Parathyroid adenoma (tissue), 2 donors: ENCODE measurements at regions not wholly inside any gene's neighbourhood (a gene's known extent, or its start where the extent isn't known, plus 50 kb on each side); places are given as distances from the start of the nearest gene placed in this dataset.

Experiments used
- H2AFZ ChIP-seq: fragments of 300-600 bp; sonication (generic); one replicate; pipeline ENCODE4 v1.7.0; 2017; ENCODE audit warnings: antibody characterized with exemption, mild to moderate bottlenecking
- H3K27ac ChIP-seq: fragments of 300-600 bp; sonication (generic); one replicate; pipeline ENCODE4 v1.7.0; 2017
- H3K27me3 ChIP-seq: fragments of 300-600 bp; sonication (generic); one replicate; pipeline ENCODE4 v1.7.0; 2017; ENCODE audit warnings: low read length; ENCODE audit not compliant: control insufficient read depth, insufficient read depth
- H3K36me3 ChIP-seq: fragments of 300-600 bp; sonication (generic); one replicate; pipeline ENCODE4 v1.7.0; 2017; ENCODE audit warnings: low read length; ENCODE audit not compliant: control insufficient read depth, insufficient read depth
- H3K4me1 ChIP-seq: fragments of 300-600 bp; sonication (generic); one replicate; pipeline ENCODE4 v1.7.0; 2017; ENCODE audit warnings: control low read depth
- H3K4me2 ChIP-seq: fragments of 300-600 bp; sonication (generic); one replicate; pipeline ENCODE4 v1.7.0; 2017; ENCODE audit warnings: low read length
- H3K4me3 ChIP-seq: fragments of 300-600 bp; sonication (generic); one replicate; pipeline ENCODE4 v1.7.0; 2017; ENCODE audit warnings: low read depth, low read length
- H3K79me2 ChIP-seq: fragments of 300-600 bp; sonication (generic); one replicate; pipeline ENCODE4 v1.7.0; 2017; ENCODE audit warnings: control low read depth
- H3K9ac ChIP-seq: fragments of 300-600 bp; sonication (generic); one replicate; pipeline ENCODE4 v1.7.0; 2017; ENCODE audit warnings: mild to moderate bottlenecking
- H3K9me3 ChIP-seq: fragments of 300-600 bp; sonication (generic); one replicate; pipeline ENCODE4 v1.7.0; 2017; ENCODE audit warnings: low read length; ENCODE audit not compliant: control insufficient read depth
- CTCF ChIP-seq: fragments of 300-600 bp; sonication (generic); IDR thresholded peaks from one replicate; pipeline ENCODE4 v1.7.0; 2017; ENCODE audit warnings: antibody characterized with exemption, mild to moderate bottlenecking
- donor health status: primary hyperparathyroidism.

GRCh38 chr6:81241126-81242041 lies 511.1 kb downstream of the TENT5A start:
- no peaks in the 10 kb centered on the region for H3K27me3 ChIP-seq
- H3K79me2 ChIP-seq: no peaks in the 10 kb centered on the region
- no peaks in the 10 kb centered on the region for H3K9me3 ChIP-seq
- H3K4me2 ChIP-seq: no peak overlapping the region
- H3K27ac ChIP-seq: no peak overlapping the region
- H2AFZ ChIP-seq: no peak overlapping the region
- no peaks in the 10 kb centered on the region for H3K36me3 ChIP-seq
- H3K9ac ChIP-seq: no peak overlapping the region
- no peaks in the 10 kb centered on the region for H3K4me1 ChIP-seq
- TF ChIP-seq CTCF: no peak
- no peak overlapping the region for H3K4me3 ChIP-seq

GRCh38 chr6:81238390-81238789 lies 514.1 kb downstream of the TENT5A start:
- no peaks in the 10 kb centered on the region for H3K27me3 ChIP-seq
- H3K27ac ChIP-seq: no peak overlapping the region
- no peak overlapping the region for H3K4me3 ChIP-seq
- TF ChIP-seq CTCF: no peak
- no peak overlapping the region for H3K9ac ChIP-seq
- H2AFZ ChIP-seq: no peak overlapping the region
- H3K4me1 ChIP-seq: no peaks in the 10 kb centered on the region
- H3K9me3 ChIP-seq: no peaks in the 10 kb centered on the region
- H3K79me2 ChIP-seq: no peaks in the 10 kb centered on the region
- H3K4me2 ChIP-seq: no peak overlapping the region
- no peaks in the 10 kb centered on the region for H3K36me3 ChIP-seq

GRCh38 chr6:81237226-81237625 lies 515.3 kb downstream of the TENT5A start:
- Histone ChIP-seq H3K9me3 (no peaks in the 10 kb centered on the region), H3K27me3 (no peaks in the 10 kb centered on the region)

GRCh38 chr6:81235512-81235911 lies 517.0 kb downstream of the TENT5A start:
- H3K36me3 ChIP-seq: no peaks in the 10 kb centered on the region
- no peaks in the 10 kb centered on the region for H3K4me1 ChIP-seq
- H3K79me2 ChIP-seq: no peaks in the 10 kb centered on the region
- no peak overlapping the region for H3K27ac ChIP-seq
- TF ChIP-seq CTCF: no peak
- no peak overlapping the region for H3K4me2 ChIP-seq
- H3K27me3 ChIP-seq: no peaks in the 10 kb centered on the region
- no peaks in the 10 kb centered on the region for H3K9me3 ChIP-seq
- no peak overlapping the region for H2AFZ ChIP-seq
- H3K4me3 ChIP-seq: no peak overlapping the region
- no peak overlapping the region for H3K9ac ChIP-seq

More at GRCh38 chr6:81237226-81237625, 515.3 kb downstream of the TENT5A start:
- Histone ChIP-seq H3K36me3 (no peaks in the 10 kb centered on the region), H3K4me2 (no peak overlapping the region), H3K27ac (no peak overlapping the region), H3K79me2 (no peaks in the 10 kb centered on the region), H2AFZ (no peak overlapping the region), H3K4me1 (no peaks in the 10 kb centered on the region), H3K9ac (no peak overlapping the region), H3K4me3 (no peak overlapping the region)
- TF ChIP-seq CTCF: no peak

GRCh38 chr6:81233990-81234389 lies 518.5 kb downstream of the TENT5A start:
- H3K36me3 ChIP-seq: no peaks in the 10 kb centered on the region
- no peak overlapping the region for H3K9ac ChIP-seq
- no peak for TF ChIP-seq CTCF
- no peak overlapping the region for H2AFZ ChIP-seq
- no peaks in the 10 kb centered on the region for H3K27me3 ChIP-seq
- no peak overlapping the region for H3K4me2 ChIP-seq
- H3K4me3 ChIP-seq: no peak overlapping the region
- H3K27ac ChIP-seq: no peak overlapping the region
- no peaks in the 10 kb centered on the region for H3K79me2 ChIP-seq
- no peaks in the 10 kb centered on the region for H3K9me3 ChIP-seq
- H3K4me1 ChIP-seq: no peaks in the 10 kb centered on the region
